ENCODE measurements at regions not wholly inside any gene's neighbourhood (a gene's known extent, or its start where the extent isn't known, plus 50 kb on each side); places are given as distances from the start of the nearest gene placed in this dataset.

- no peak for TF ChIP-seq MAFG (CRISPR knock-in tag; IDR thresholded peaks at IDR 0.05)
- no peak for TF ChIP-seq CTCF (CRISPR knock-in tag; IDR thresholded peaks at IDR 0.05)
- no peak for TF ChIP-seq POLR2AphosphoS5 (IDR thresholded peaks at IDR 0.05; ENCODE audit: low read depth, low read length)
- no peak for TF ChIP-seq EP300 (IDR thresholded peaks at IDR 0.05; ENCODE audit: low read depth in 2 of 2, low read length in 2 of 2)
- TF ChIP-seq EP300 (CRISPR knock-in tag; IDR thresholded peaks at IDR 0.05; ENCODE audit: borderline replicate concordance): no peak
- TF ChIP-seq HOXA3 (CRISPR knock-in tag; IDR thresholded peaks at IDR 0.05): no peak
- no peak for TF ChIP-seq ZFP36L2 (CRISPR knock-in tag; IDR thresholded peaks at IDR 0.05)
These were observed 621.4 kb downstream of the DIAPH3 start for GRCh38 chr13:59542303-59542702.

Measured in HepG2 (cell line).